A204.1 (cell line): ENCODE measurements at regions not wholly inside any gene's neighbourhood (a gene's known extent, or its start where the extent isn't known, plus 50 kb on each side); places are given as distances from the start of the nearest gene placed in this dataset.

Source experiments
- FAIRE-seq: peaks from 2 replicates; lab custom pipeline; 2012; peaks lifted over from hg19 to GRCh38; lab: Jason Lieb, UNC

DNA sequence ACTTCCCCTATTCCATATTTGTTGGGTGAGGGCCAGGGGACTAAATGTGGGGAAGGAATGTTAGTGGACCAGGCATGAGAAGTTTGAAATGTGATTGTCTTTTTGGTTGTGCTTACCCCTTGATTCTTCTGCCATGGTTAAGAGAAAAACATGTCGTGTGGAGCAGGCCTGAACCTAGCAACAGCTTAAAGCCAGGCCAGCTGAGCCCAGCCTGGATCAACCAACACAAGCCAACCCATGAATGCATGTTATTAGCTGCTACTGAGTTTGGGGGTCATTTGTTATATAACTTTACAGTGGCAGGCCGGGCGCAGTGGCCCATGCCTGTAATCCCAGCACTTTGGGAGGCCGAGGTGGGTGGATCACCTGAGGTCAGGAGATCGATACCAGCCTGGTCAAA is 52.4 kb upstream of the TRIO start:
- FAIRE-seq: no peak

DNA sequence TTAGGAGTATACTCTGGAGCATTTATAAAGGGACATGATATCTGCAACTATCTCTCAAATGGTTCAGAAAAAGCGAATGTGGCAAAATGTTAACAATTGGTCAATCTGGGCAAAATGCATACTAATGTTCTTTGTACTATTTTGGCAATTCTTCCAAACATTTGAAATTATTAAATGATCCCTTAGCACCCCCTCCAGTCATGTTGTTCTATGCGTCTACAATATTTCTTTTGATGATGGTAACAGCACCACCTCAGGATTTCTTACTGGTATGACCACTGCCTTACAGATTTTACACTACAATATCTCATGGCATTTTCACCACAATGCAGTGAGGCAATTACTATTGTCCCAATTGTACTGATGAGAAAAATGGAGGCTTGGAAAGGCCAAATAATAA is 52.9 kb upstream of the TRIO start:
- FAIRE-seq: no peak

DNA sequence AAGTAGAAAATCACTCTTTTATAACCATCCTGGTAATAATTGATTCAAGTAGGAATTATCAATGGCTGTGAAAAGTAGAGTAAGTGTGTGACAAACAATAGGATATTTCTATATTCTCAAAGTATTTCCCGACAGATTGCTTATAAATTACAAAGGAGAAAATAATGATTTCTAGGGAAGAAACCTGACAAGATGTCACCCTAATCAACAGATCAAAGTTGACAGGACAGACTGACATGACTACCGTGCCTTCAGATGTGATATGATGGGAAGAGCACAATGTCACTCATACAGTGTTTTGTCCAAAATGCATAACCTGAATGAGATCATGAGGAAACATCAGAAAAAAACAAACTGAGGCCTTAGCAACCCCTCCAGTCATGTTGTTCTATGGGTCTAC is 53.9 kb upstream of the TRIO start:
- FAIRE-seq: no peak

DNA sequence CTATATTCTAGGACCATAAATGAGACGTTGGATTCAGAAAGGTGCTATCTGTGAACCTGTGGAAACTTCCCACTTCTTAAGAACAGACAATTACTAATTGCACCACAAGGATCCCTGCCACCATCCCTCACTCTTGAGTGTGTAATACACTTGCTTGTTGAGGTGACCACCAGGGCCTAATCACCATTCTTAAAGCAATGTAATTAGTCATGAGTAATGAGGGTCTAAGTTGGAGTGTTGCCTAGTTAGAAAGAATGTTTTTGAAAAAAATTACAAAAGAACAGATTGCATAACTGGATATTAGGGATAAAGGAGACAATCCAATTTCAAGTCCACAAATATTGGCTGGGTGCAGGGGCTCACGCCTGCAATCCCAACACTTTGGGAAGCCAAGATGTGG is 56.9 kb upstream of the TRIO start:
- no peak for FAIRE-seq

DNA sequence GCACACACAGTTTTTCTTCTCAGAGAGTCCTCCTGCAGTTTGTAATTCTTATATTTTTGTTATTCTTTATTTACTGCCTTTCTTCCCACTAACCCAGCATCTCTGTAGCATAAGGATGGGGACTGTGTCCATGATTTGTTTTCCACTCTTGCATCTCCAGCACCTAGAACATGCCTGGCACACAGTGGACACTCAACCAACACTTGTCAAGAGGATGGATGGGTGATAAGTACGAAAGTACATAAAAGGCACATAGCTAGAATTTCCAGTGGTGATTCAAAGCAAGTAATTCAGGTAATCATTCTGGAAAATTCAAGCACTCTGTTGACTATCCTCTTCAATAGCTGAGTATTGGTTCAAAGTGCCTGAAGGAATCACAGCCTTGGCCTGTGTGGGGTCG is 60.2 kb upstream of the TRIO start:
- no peak for FAIRE-seq

DNA sequence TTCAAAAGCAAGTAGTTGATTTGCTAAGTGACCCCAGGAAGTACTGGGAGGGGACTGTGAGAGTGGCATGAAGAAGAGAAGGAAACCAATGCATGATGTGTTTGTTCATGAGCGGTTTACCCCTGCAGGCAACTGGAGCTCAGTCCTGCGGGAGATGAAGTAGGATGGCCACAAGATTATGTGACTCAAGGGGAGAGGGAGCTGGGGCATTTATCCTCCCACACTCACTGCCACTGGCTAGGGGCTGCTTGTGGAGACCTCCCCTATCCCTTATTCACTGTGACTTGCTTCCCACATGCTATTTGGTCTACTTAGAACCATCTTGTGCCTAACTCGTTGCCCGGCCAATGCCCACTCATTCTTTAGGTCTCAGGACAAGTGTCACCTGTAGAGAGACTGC is 60.6 kb upstream of the TRIO start:
- FAIRE-seq: no peak

DNA sequence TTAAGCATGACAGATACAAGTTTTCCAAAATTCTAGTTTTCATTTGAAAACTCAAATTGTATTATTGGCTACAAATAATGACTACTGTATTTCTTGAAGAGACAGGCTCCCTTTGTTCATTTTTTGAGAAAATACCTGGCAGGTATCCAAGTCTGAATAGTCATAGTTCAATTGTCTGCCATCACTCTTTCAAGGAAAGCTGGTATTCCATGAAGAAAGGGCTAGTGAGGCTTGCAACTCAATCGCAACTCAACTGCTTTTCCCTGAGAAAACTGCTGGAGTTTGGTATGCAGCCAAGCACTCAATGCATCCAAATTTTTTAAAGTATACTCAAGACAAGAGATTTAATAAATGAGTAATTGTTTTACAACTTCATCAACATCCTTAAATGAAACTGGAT is 61.4 kb upstream of the TRIO start:
- no peak for FAIRE-seq

DNA sequence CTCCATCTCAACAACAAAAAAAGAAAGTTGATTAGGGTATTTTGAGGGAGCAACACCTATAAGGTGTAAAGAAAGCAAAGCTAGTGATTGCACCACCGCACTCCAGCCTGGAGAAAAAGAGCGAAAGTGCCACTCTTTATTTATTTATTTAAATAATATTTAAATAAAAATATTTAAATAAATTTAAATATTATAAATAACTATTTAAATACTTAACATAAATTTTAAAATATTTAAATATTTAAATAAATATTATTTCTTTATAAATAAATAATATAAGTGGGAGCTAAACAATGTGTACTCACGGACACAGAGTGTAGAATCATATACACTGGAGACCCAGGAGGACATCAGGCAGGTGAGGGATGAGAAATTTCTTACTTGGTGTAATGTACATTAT is 64.4 kb upstream of the TRIO start:
- no peak for FAIRE-seq

DNA sequence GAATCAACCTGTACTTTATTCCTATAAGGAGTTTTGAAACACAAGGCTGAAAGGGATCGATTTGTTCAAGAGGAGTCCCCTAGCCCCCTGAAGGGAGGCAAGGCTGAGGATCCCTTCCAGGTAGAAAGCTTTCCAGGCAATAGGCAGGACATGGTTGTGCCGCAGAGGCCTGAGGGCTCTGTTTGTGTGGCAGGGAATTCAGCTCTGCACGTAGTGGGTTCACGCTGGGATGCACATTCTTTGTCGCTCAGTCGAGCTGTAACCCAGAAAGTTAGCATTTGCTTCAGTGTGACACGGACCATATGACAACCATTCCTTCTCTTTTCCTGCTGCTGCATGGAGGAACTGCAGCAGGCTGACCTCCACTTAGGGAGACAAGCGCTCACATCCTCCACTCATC is 65.6 kb upstream of the TRIO start:
- no peak for FAIRE-seq

DNA sequence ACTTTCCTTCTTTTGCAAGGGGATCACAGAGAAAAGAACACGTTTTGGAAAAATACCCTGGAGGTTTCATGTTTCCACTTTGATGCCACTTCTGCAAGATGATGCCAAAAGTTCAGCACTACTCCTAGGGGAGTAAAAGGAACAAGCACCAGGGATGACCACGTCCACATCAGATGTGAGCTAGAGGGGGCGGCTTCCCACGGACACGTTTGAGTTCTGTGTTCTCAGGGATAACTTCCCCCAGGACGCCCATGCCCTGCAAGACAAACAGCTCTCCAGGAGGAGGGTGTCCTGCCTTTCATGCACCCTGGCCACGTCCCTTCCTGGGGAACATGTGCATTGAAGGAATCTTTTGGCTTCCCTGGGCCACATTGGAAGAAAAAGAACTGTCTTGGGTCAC is 66.6 kb upstream of the TRIO start:
- no peak for FAIRE-seq

DNA sequence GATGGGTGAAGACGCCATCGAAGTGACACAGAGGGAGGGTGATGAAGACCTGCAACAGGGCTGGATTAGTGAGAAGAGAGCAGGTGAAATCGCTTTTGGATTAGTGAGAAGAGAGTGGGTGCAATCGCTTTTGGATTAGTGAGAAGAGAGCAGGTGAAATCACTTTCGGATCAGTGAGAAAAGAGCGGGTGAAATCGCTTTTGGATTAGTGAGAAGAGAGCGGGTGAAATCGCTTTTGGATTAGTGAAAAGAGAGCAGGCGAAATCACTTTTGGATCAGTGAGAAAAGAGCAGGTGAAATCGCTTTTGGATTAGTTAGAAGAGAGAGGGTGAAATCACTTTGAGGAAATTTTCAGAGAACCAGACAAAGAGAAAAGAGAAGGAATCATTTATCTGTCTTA is 67.2 kb upstream of the TRIO start:
- no peak for FAIRE-seq

DNA sequence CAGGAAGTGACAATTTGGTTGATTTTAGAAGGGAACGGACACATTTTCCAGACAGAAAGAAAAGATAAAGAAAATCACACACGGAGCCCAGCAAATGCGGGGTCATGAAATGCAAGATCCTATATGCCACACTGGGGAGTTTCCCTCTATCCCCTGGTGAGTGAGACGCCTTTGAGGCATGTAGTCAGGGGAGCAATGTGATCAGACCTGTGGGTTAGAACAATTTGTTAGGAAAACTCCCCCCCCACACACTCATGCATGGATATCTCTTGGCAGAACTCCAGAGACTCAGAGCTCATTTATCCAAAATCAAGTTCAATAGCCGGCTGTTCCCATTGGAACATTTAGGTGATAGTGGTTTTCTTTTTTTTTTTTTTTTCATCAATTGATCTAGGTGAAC is 71.7 kb upstream of the TRIO start:
- no peak for FAIRE-seq

DNA sequence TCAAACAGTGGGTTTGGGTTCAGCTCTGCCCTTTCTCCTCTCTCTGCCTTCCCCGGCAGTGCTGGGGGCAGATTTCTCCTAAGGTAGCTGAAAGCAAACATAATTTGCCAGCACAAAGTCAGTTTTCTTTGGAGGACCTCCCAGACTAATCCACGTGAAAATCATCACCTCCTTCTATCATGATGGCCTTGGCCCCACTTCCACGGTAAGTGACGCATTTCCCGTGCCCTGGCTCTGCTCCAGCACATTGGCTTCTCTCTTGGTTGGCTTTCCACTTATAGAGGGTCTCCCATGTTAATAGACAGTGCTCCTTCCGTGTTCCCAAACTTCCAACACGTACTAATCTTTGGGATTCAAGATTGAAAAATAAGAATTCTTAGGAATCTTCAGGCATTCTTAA is 74.1 kb upstream of the TRIO start:
- FAIRE-seq: no peak

DNA sequence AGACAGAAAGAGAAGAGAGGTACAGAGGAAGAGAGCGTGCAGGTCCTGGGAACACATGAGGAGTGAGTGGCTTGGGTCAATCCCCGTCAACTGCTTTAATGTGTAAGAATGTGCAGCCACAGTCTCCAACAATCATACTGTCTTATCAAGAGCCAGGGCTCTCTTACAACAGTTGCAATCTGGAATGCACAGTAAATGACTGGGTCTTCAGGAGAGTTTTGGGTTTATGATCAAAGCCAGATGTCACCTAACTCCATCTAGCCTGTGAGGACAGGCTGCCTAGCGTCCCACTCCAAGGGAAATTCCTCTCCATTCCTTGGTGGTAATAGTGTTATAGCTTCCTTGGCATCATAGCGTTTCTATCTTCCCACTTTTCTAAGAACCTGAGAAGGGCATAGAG is 75.0 kb upstream of the TRIO start:
- FAIRE-seq: no peak

DNA sequence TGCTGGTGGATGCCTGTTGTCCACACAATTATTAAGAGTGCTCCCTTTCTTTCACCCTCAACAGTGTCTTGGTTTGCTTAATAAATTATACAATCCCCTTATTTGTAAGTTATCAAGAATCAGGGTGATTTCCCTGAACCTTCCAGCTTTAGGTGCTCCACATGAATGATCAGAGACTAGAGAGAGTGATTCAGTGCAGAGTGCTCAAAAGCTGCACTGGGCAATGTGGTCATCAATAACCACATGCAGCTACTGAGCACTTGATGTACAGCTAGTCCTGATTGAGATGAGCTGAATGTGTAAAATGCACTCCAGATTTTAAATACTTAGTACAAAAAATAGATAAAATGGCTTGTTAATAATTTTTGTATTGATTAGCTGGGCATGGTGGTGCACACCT is 76.8 kb upstream of the TRIO start:
- FAIRE-seq: no peak

DNA sequence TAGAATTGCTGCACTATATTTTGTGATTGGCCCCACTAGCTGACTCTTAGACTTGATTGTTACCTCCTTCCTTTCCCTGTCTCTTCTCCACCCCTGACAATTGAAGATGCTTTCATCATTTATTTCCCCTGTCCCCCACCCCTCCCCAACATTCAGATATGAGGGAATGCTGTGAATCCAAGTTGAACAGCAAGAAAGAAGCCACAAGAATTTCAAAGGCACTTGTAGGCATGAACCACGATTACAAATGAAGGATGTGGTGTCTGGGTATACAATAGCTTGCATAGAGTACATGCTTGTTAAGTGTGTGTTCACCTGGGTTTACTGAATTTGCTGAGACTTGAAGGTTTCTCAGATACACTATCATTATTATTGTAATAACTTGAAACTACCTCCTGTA is 78.3 kb upstream of the TRIO start:
- FAIRE-seq: no peak

DNA sequence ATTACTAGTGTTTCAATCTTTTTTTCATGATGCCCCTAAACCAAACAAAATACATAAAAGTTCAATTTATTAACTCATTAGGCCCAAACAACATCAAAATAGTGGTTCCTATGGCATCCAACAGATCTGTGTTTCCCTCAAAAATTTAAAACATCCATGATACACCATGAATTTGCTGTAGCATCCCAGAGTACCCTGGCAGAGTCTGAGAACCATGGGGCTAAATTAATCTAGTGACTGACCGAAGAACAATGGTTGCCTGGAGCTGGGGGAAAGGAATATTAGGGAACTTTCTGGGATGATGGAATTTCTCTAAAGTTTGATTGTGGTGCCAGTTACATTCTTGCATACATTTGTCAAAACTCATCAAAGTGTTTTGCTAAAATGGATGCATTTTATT is 79.5 kb upstream of the TRIO start:
- FAIRE-seq: no peak

DNA sequence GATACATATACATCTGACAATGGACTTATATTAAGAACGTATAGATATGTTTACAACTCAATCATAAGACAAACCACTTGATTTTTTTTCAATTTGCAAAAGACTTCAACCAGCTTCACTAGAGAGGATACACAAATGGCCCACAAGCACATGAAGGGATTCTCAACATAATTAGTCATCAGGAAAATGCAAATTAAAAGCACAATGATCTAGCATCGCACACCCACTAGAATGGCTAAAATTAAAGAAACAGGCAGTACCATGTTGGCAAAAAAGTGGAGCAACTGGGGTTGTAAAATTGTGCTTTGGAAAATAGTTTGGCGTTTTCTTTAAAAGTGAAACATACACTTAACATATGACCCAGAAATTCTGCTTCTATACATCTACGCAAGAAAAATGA is 80.0 kb upstream of the TRIO start:
- no peak for FAIRE-seq

DNA sequence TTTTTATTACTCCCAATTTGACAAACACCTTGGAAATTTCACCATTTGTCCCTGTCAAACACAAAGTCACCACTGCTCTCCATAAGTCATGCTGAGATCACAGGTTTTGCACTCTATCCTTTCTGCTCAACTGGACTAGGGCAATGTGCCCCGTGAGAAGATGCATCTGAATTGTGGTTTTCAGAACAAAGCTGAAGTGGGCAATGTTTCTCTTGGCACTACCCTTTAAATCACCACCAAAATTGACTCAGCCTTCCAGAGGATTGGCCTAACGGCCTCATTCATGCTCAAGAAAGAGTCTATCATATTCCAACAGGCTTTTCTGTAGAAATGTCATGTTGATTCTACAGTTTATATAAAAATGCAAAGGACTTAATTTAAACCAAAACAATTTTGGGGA is 81.0 kb upstream of the TRIO start:
- no peak for FAIRE-seq

DNA sequence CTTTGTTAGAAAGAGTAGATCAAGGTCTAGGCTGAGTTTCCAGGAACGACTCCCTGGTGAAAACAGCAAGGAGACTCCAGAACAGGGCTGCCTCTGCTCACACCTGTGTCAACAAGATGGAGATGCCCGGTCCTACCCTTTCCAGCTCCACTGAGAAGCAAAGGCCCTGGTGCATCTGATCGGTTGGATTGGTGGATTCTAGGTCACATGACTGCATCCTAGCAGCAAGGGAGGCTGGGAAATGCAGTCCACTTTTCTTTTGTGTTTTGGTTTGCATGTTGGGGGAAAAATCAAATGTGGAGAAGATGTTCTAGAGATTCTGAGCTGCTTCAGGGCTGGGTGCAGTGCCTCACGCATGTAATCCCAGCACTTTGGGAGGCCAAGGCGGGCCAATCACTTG is 82.0 kb upstream of the TRIO start:
- no peak for FAIRE-seq

DNA sequence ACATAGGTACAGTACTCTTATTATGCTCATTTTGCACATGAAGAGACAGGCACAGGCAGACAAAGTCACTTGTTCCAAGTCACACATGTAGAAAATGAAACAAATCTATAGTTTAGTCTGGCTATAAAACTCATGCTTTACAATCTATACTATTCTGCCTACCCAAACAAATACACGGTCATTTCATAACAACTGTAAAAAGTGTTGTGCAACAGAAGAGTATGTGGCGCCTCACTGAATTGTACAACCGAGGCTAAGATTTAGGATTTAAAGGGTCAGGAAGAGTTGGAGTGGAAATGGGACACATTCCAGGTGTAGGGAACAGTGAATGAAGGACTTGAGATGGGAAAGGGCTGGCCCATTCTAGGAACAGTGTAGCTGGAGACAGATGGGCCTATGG is 82.9 kb upstream of the TRIO start:
- no peak for FAIRE-seq

DNA sequence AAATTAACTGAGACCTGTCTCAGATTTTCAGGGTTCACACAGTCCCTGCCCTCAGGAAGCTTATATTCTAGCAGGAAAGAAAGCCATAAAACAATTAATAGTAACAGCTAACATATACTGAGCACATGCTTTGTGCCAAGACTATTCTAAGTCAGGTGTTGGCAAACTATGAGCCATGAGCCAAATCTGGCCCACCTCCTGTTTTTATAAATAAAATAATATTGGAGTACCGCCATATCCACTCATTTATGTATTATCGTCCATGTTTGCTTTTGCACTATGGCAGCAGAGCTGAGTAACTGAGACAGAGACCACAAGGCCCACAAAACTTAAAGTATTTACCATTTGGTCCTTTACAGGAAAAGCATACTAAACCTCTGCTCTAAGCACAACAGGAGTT is 83.3 kb upstream of the TRIO start:
- no peak for FAIRE-seq

DNA sequence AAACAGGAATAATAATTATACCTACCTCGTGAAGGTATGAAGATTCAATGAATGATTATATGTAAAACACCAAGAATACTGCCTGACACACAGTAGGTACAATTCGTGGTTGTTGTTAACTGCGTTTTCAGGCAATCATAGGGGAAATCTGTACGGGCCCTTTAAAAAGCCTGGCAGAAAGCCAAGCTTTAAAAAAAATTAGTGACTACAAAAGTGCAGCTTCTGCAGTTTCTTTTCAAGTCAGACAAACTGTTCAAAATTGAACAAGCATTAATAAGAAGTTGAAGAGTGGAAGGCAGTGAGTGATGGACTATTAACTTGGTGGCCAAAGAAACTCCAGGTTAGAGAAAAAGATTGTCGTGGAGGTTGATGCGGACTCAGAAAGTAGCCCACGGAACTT is 85.9 kb upstream of the TRIO start:
- FAIRE-seq: no peak

DNA sequence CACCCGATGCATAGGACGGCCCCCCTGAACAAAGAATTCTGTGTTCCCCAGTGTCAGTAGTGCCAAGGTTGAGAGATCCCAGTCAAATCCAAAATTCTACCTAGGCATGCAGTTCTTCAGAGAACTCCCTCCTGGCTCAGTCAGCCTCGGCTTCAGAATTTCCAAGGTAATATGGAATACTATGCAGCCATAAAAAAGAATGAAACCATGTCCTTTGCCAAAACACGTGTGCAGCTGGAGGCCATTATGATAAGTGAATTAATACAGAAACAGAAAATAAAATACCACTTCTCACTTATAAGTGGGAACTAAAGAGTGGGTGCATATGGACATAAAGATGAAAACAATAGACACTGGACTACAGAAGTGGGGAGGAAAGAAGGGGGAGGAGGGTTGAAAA is 87.1 kb upstream of the TRIO start:
- no peak for FAIRE-seq

DNA sequence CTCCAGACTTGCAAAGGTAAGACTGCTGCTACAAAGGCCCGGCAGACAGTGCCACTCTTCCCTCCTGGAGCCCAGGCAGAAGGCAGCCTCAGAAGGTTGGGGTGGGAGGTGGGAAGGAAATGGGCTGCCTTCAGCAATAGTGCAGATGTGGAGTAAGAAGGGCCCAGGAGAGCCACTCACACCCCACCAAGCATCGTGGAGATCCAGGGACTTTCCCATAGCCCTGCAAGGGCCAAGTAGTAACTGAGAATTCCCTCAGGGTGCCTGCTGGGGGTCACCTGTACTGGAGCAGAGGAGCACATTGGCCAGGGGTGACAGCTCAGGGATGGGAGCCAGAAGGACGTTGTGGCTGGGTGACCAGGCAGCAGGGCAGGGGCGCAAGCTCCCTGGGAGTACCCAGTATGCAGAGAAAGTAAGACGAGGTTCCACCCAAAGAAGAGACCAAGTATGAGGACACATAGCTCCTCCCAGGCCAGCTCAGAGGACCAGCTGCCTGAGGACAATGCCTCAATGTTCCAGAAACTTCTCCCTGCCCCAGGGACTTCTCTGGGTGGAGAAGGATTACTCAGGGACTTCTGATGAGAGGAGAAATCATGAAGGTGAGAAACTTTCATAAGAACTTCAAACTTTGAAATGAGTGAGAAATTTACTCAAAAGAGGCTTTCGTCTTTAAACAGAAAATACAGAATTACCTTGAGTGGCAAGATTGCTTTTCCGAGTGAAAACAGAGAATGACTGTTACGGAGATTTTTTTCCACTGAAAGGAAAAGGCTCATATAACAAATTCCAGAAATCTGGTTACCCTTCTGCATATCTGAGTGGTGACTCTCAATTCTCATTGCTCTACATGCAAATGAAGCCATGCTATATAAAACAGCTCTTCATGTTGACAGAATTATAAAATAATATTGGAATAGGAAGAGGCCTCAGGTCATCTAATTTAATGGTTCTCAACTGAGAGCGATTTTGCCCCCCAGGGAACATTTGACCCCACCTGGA is 87.9 kb upstream of the TRIO start:
- FAIRE-seq: no peak
